Testis (tissue), 2 donors: ENCODE measurements at regions not wholly inside any gene's neighbourhood (a gene's known extent, or its start where the extent isn't known, plus 50 kb on each side); places are given as distances from the start of the nearest gene placed in this dataset.

ENCODE experiments used
- DNase-seq: peaks from one replicate; pipeline ENCODE4 v3.0.0-alpha.2; 2019
- H3K27ac ChIP-seq, 2 donors: fragments of 200-600 bp; sonication (generic); one replicate each; pipeline ENCODE4 v1.5.1; 2019
- H3K27me3 ChIP-seq: fragments of 200-600 bp; sonication (generic); one replicate; pipeline ENCODE4 v1.5.1; 2019
- H3K36me3 ChIP-seq: fragments of 200-600 bp; sonication (generic); one replicate; pipeline ENCODE4 v1.5.1; 2017; ENCODE audit warnings: low read depth; ENCODE audit errors: missing control alignments
- H3K4me1 ChIP-seq: fragments of 200-600 bp; sonication (generic); one replicate; pipeline ENCODE4 v1.5.1; 2019
- H3K4me3 ChIP-seq, 2 donors: fragments of 200-600 bp; sonication (generic); one replicate each; pipeline ENCODE4 v1.5.1; 2017 to 2019
- H3K9me3 ChIP-seq: fragments of 200-600 bp; sonication (generic); one replicate; pipeline ENCODE4 v1.5.1; 2017
- POLR2A ChIP-seq: fragments of 450-650 bp; IDR thresholded peaks from one replicate; pipeline ENCODE4 v1.6.1; 2017; ENCODE audit warnings: antibody characterized with exemption, mild to moderate bottlenecking, moderate library complexity
- whole genome bisulfite sequencing, 2 donors: methylation state at CpG; one replicate each; pipeline ENCODE4 v1.1.5; 2018; 5-methylcytosine and 5-hydroxymethylcytosine counted together
- intact Hi-C: fragments of 100-400 bp; cut with DNase I; formaldehyde crosslinking; loops from one replicate; pipeline ENCODE4 v1.15.1; 2023; ENCODE audit warnings: low total_unique reads
- TF ChIP-seq, protein P1 (sequence below), 3 experiments: fragments of 450-650 bp in 2 of 3; fragments of 200-600 bp in 1 of 3; sonication (generic) in 1 of 3; IDR thresholded peaks; one replicate each; pipeline ENCODE4 v1.5.1; 2016 to 2019; ENCODE audit warnings: antibody characterized with exemption in 3 of 3, mild to moderate bottlenecking in 2 of 3, moderate library complexity in 1 of 3

DNA sequence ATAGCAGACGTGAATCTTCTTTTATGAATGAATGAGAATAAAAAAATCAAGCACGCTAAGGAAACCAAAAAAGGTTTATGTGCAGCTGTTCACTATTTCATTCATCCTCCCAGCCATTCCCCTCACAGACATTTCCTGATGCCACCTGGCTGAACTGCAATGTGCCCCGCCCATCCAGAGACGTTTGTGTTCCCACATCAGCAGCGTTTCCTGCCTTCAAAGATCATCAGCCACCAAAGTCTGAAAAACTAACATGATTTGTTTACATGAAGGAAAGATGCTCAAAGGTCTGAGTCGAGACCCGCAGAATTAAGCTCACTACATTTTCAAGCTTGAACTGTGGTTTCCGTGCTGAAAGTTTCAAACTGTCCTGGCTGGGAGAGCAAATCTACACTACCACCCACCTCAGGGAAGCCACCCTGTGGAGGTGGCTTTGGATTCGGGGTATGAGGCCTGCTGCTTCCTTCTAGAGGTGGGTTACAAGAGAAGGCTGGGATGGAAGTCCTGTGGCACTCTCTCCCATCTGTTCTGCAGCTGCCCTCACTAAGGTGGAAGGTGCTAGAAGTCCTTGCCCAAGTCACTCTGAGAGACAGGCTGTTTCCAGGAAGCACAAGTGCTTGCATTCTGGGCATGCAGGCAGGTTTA lies 201.3 kb upstream of the OSR1 start:
- 72 to 78% methylated on average over 9 of the region's 9 CpGs for WGBS, 2 donors
- DNase-seq, result no peak
- intact Hi-C loops, result no loop called here
- Histone ChIP-seq H3K27ac (no peak overlapping the region), H3K9me3 (no peaks in the 10 kb centered on the region), H3K4me1 (no peaks in the 10 kb centered on the region), H3K36me3 (no peaks in the 10 kb centered on the region), H3K4me3 (no peak overlapping the region), H3K27me3 (no peaks in the 10 kb centered on the region)
- TF ChIP-seq POLR2A, result no peak
- TF ChIP-seq, protein P1, sequence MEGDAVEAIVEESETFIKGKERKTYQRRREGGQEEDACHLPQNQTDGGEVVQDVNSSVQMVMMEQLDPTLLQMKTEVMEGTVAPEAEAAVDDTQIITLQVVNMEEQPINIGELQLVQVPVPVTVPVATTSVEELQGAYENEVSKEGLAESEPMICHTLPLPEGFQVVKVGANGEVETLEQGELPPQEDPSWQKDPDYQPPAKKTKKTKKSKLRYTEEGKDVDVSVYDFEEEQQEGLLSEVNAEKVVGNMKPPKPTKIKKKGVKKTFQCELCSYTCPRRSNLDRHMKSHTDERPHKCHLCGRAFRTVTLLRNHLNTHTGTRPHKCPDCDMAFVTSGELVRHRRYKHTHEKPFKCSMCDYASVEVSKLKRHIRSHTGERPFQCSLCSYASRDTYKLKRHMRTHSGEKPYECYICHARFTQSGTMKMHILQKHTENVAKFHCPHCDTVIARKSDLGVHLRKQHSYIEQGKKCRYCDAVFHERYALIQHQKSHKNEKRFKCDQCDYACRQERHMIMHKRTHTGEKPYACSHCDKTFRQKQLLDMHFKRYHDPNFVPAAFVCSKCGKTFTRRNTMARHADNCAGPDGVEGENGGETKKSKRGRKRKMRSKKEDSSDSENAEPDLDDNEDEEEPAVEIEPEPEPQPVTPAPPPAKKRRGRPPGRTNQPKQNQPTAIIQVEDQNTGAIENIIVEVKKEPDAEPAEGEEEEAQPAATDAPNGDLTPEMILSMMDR (IDR thresholded peaks at IDR 0.05), result no peak

DNA sequence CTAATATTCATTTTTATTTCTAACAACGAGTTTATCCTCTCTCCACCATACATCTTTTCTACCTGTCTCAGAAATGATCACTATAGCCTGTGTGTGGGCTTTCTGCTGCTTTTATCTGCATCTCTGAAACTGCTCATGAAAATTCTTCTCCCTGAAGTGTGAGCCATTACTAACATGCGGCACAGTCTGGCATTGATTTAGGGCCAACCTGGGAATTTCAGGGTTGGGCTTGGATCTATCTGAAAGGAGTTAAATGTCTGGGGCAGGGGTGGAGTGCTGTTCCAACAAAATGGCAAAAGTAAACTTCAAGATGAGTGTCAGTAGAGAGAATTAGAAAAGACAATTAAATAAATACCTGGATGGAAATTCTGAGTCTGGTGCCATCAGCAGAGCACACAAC lies 198.2 kb upstream of the OSR1 start:
- H3K27me3 ChIP-seq, result no peaks in the 10 kb centered on the region
- TF ChIP-seq POLR2A, result no peak
- TF ChIP-seq, protein P1 (IDR thresholded peaks at IDR 0.05), result no peak
- no peaks in the 10 kb centered on the region for H3K4me1 ChIP-seq
- DNase-seq, result no peak
- H3K9me3 ChIP-seq, result no peaks in the 10 kb centered on the region
- intact Hi-C loops, result no loop called here
- no peak overlapping the region for H3K27ac ChIP-seq
- WGBS, 2 donors, result 72 to 83% methylated on average over 2 of the region's 2 CpGs
- no peak overlapping the region for H3K4me3 ChIP-seq
- no peaks in the 10 kb centered on the region for H3K36me3 ChIP-seq

DNA sequence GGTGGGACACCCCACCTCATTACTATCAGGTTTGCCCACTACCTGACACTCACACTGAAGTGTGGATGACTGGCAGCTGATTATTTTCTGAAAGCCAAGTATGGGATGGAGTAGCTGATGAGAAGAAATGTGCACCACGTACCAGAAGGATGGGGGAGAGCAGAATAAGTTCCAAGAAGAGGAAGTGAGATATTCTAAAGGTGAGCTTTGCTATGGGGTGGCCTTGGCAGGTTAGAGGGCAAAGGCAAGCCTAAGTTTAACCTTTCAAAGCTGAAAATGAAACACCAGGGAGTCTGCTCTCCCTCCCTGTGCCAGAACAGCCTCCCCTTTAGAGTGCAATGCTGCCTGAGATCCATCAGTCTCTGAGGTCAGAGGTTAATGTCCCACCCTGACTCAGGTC lies 196.1 kb upstream of the OSR1 start:
- Histone ChIP-seq H3K36me3 (no peaks in the 10 kb centered on the region), H3K27ac (no peak overlapping the region), H3K9me3 (no peaks in the 10 kb centered on the region), H3K27me3 (no peaks in the 10 kb centered on the region), H3K4me1 (no peaks in the 10 kb centered on the region), H3K4me3 (no peak overlapping the region)
- TF ChIP-seq, protein P1 (IDR thresholded peaks at IDR 0.05), result no peak
- no peak for TF ChIP-seq POLR2A
- WGBS, 2 donors, result 81 to 82% methylated on average over 1 of the region's 1 CpG
- DNase-seq, result no peak
- intact Hi-C loops, result no loop called here

DNA sequence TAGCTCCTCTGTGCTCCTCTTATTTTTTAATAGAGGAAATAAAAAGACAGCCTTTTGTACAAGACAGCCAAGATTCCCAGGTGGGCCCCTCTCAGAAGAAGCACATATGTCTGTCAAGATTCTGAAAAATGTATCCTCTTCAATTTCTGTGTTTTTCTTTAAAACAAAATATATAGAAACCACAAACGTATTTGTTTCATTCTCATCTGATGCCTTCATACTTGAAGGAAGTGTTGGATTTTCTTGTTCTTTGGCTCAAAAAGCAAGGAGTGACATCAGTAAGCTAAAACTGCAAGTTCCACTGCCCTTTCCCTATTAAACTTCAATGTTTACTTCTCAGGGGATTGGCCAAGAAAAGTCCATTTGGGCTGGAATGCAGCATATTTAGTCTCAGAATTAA lies 193.8 kb upstream of the OSR1 start:
- Histone ChIP-seq H3K9me3 (no peaks in the 10 kb centered on the region), H3K4me1 (no peaks in the 10 kb centered on the region), H3K36me3 (no peaks in the 10 kb centered on the region), H3K27ac (no peak overlapping the region), H3K4me3 (no peak overlapping the region), H3K27me3 (no peaks in the 10 kb centered on the region)
- WGBS, 2 donors, result 55 to 64% methylated on average over 1 of the region's 1 CpG
- intact Hi-C loops, result no loop called here
- TF ChIP-seq, protein P1 (IDR thresholded peaks at IDR 0.05), result no peak
- no peak for TF ChIP-seq POLR2A
- no peak for DNase-seq

DNA sequence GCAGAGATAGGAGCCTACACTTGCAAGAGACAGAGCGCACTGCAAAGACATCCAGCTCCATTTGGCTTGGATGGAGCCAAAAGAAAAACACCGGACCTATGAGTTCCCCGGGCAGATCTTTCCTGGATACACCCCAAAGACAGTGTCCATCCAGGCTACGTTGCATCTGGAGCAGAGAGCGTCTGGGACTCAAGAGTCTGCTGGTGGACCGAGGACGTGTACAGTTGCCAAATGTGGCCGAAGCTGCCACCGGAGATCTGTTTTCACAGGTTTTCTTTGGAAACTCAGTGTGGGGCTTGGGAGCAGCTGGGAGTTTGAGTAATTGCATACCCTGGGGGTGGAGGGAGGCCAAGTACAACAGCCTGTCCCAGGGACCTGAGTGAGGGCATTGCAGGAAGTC lies 192.3 kb upstream of the OSR1 start:
- no peaks in the 10 kb centered on the region for H3K36me3 ChIP-seq
- TF ChIP-seq, protein P1 (IDR thresholded peaks at IDR 0.05), result no peak
- TF ChIP-seq POLR2A, result no peak
- H3K4me3 ChIP-seq, result no peak overlapping the region
- H3K9me3 ChIP-seq, result no peaks in the 10 kb centered on the region
- WGBS, 2 donors, result 63 to 64% methylated on average over 9 of the region's 9 CpGs
- no peak for DNase-seq
- no peaks in the 10 kb centered on the region for H3K4me1 ChIP-seq
- H3K27me3 ChIP-seq, result no peaks in the 10 kb centered on the region
- intact Hi-C loops, result no loop called here
- no peak overlapping the region for H3K27ac ChIP-seq
